Bronchial epithelial cell (primary cell): ENCODE measurements at regions not wholly inside any gene's neighbourhood (a gene's known extent, or its start where the extent isn't known, plus 50 kb on each side); places are given as distances from the start of the nearest gene placed in this dataset.
"Not testable (repeated sequence)": the region's sequence is repeated elsewhere in the genome, so short reads cannot be mapped to it uniquely, and the experiment has no call there.

Source experiments
- DNase-seq: peaks from one replicate; pipeline ENCODE4 v3.0.0-alpha.2; 2010; ENCODE audit warnings: low read depth
- FAIRE-seq: peaks from 2 replicates; lab custom pipeline; 2011; peaks lifted over from hg19 to GRCh38; lab: Jason Lieb, UNC
- H3K27me3 ChIP-seq: 2 replicates; pipeline ENCODE4 v1.5.1; 2011; ENCODE audit warnings: low read length; ENCODE audit not compliant: control insufficient read depth, insufficient read depth
- H3K36me3 ChIP-seq: 2 replicates; pipeline ENCODE4 v1.5.1; 2011; ENCODE audit warnings: low read length; ENCODE audit not compliant: control insufficient read depth, insufficient read depth
- H3K4me3 ChIP-seq: 2 replicates; pipeline ENCODE4 v1.5.1; 2011; ENCODE audit warnings: mild to moderate bottlenecking, low read depth, low read length, control low read depth
- CTCF ChIP-seq: IDR thresholded peaks from 2 replicates; pipeline ENCODE4 v1.5.1; 2011; ENCODE audit warnings: mild to moderate bottlenecking, moderate library complexity, low read length, control low read depth, inconsistent platforms; ENCODE audit not compliant: insufficient read depth, severe bottlenecking

GRCh38 chrX:13418126-13419097, 98.6 kb upstream of the ATXN3L start:
- FAIRE-seq (no peak), DNase-seq (peak; percentile 67)
- no peaks in the 10 kb centered on the region for H3K27me3 ChIP-seq
- no peak for TF ChIP-seq CTCF
- H3K36me3 ChIP-seq = no peaks in the 10 kb centered on the region
- no peak overlapping the region for H3K4me3 ChIP-seq

GRCh38 chrX:13415509-13415908, 95.7 kb upstream of the ATXN3L start:
- DNase-seq = no peak
- no peak for FAIRE-seq
- Histone ChIP-seq H3K27me3 (no peaks in the 10 kb centered on the region), H3K36me3 (no peaks in the 10 kb centered on the region), H3K4me3 (no peak overlapping the region)
- TF ChIP-seq CTCF = no peak

- FAIRE-seq (no peak), DNase-seq (no peak)
- H3K4me3 ChIP-seq = no peak overlapping the region
- no peaks in the 10 kb centered on the region for H3K36me3 ChIP-seq
- no peak for TF ChIP-seq CTCF
- no peaks in the 10 kb centered on the region for H3K27me3 ChIP-seq
Measured at GRCh38 chrX:13414006-13414647, 94.3 kb upstream of the ATXN3L start.

GRCh38 chrX:13412208-13412600, 92.4 kb upstream of the ATXN3L start:
- TF ChIP-seq CTCF = no peak
- no peak for FAIRE-seq
- Histone ChIP-seq H3K27me3 (no peaks in the 10 kb centered on the region), H3K4me3 (no peak overlapping the region), H3K36me3 (no peaks in the 10 kb centered on the region)
- no peak for DNase-seq

- no peak for DNase-seq
- H3K27me3 ChIP-seq = no peaks in the 10 kb centered on the region
- TF ChIP-seq CTCF = no peak
- no peak overlapping the region for H3K4me3 ChIP-seq
- no peaks in the 10 kb centered on the region for H3K36me3 ChIP-seq
- FAIRE-seq = no peak
Measured at GRCh38 chrX:13411496-13412207, 91.8 kb upstream of the ATXN3L start.

GRCh38 chrX:13408599-13408998, 88.7 kb upstream of the ATXN3L start:
- not testable (repeated sequence) for H3K27me3 ChIP-seq, DNase-seq, H3K4me3 ChIP-seq, H3K36me3 ChIP-seq, FAIRE-seq

- H3K27me3 ChIP-seq, H3K36me3 ChIP-seq, DNase-seq, FAIRE-seq, H3K4me3 ChIP-seq: not testable (repeated sequence)
Measured at GRCh38 chrX:13404777-13405176, 84.9 kb upstream of the ATXN3L start.
